Suprapubic skin (tissue), 4 donors: ENCODE measurements at regions not wholly inside any gene's neighbourhood (a gene's known extent, or its start where the extent isn't known, plus 50 kb on each side); places are given as distances from the start of the nearest gene placed in this dataset.

Source experiments
- POLR2A ChIP-seq, 2 donors: fragments of 450-650 bp; IDR thresholded peaks; one replicate each; pipeline ENCODE4 v1.6.1; 2017; ENCODE audit warnings: antibody characterized with exemption in 2 of 2, mild to moderate bottlenecking in 2 of 2, moderate library complexity in 2 of 2
- POLR2AphosphoS5 ChIP-seq, 3 donors: sonication (generic); formaldehyde crosslinking; IDR thresholded peaks; one replicate each; pipeline ENCODE4 v1.6.1; 2017; ENCODE audit warnings: antibody characterized with exemption in 3 of 3
- TF ChIP-seq, protein P1 (sequence below), 2 donors: fragments of 200-600 bp in 1 of 2; fragments of 450-650 bp in 1 of 2; sonication (generic) in 1 of 2; IDR thresholded peaks; one replicate each; pipeline ENCODE4 v1.5.1; 2016 to 2019; ENCODE audit warnings: antibody characterized with exemption in 2 of 2, mild to moderate bottlenecking in 1 of 2, moderate library complexity in 1 of 2

DNA sequence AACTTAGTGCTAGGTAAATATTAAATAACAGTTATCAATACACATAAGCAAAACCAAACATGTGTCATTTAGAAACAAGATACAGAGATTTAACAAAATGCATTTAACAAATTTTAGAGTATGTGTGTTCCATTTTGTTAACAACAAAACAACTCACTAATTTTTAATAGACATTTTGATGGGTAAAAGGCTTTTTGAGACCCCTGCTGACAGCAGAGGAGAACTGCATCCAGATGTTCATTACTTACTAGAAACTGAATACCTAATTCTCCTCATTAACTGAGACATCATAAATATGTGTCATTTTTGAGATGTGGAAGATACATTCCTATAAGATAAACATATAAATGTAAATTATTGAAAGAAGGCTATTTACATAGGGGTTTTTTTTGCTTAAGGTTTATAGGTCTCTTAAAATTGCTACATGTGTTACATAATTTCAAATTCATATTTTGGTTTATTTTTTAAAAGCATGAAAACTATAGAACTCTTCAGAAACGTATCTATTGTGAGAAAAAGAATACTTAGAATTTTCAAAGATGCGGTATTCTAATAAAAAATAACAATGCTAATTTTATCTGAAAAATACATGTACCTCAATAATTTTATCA, 1009.8 kb downstream of the TUSC7 start:
- TF ChIP-seq, protein P1, sequence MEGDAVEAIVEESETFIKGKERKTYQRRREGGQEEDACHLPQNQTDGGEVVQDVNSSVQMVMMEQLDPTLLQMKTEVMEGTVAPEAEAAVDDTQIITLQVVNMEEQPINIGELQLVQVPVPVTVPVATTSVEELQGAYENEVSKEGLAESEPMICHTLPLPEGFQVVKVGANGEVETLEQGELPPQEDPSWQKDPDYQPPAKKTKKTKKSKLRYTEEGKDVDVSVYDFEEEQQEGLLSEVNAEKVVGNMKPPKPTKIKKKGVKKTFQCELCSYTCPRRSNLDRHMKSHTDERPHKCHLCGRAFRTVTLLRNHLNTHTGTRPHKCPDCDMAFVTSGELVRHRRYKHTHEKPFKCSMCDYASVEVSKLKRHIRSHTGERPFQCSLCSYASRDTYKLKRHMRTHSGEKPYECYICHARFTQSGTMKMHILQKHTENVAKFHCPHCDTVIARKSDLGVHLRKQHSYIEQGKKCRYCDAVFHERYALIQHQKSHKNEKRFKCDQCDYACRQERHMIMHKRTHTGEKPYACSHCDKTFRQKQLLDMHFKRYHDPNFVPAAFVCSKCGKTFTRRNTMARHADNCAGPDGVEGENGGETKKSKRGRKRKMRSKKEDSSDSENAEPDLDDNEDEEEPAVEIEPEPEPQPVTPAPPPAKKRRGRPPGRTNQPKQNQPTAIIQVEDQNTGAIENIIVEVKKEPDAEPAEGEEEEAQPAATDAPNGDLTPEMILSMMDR (IDR thresholded peaks at IDR 0.05) = peak in 1 of 2 donors; percentile 57
- no peak for TF ChIP-seq POLR2A (IDR thresholded peaks at IDR 0.05)
- TF ChIP-seq POLR2AphosphoS5 (IDR thresholded peaks at IDR 0.05) = no peak
